Keratinocyte (primary cell): ENCODE measurements at regions not wholly inside any gene's neighbourhood (a gene's known extent, or its start where the extent isn't known, plus 50 kb on each side); places are given as distances from the start of the nearest gene placed in this dataset.

ENCODE experiments used
- DNase-seq: peaks from one replicate; pipeline ENCODE4 v3.0.0-alpha.2; 2011; ENCODE audit warnings: low read depth, missing footprints, low spot score
- FAIRE-seq: peaks from 2 replicates; lab custom pipeline; 2011; peaks lifted over from hg19 to GRCh38; lab: Jason Lieb, UNC
- H2AFZ ChIP-seq: 2 replicates; pipeline ENCODE4 v1.6.0; 2012; ENCODE audit warnings: low read length, control low read depth, inconsistent platforms; ENCODE audit not compliant: control insufficient read depth
- H3K27ac ChIP-seq: 2 replicates; pipeline ENCODE4 v1.5.1; 2011; ENCODE audit warnings: low read length; ENCODE audit not compliant: control insufficient read depth, insufficient read depth
- H3K27me3 ChIP-seq: 3 replicates; pipeline ENCODE4 v1.6.0; 2011; ENCODE audit warnings: low read length; ENCODE audit not compliant: control insufficient read depth, insufficient read depth; ENCODE audit errors: extremely low read depth
- H3K36me3 ChIP-seq, 2 experiments: 2 replicates in 1 of 2; 3 replicates in 1 of 2; pipeline ENCODE4 v1.5.1; 2011; ENCODE audit warnings: low read length in 2 of 2, mild to moderate bottlenecking in 1 of 2; ENCODE audit not compliant: control insufficient read depth in 2 of 2, insufficient read depth in 2 of 2; ENCODE audit errors: extremely low read depth in 1 of 2
- H3K4me1 ChIP-seq: 3 replicates; pipeline ENCODE4 v1.5.1; 2011; ENCODE audit warnings: low read length; ENCODE audit not compliant: control insufficient read depth, insufficient read depth; ENCODE audit errors: extremely low read depth
- H3K4me2 ChIP-seq: 3 replicates; pipeline ENCODE4 v1.6.0; 2011; ENCODE audit warnings: low read depth, low read length; ENCODE audit not compliant: control insufficient read depth, insufficient read depth; ENCODE audit errors: extremely low read depth
- H3K4me3 ChIP-seq, 3 experiments: fragments of 200-600 bp in 1 of 3; sonication (generic) in 1 of 3; 2 replicates in 2 of 3; 3 replicates in 1 of 3; pipeline ENCODE4 v1.5.1; 2011 to 2016; ENCODE audit warnings: low read length in 3 of 3, mild to moderate bottlenecking in 3 of 3, control low read depth in 2 of 3, inconsistent platforms in 1 of 3, low read depth in 1 of 3, mixed read lengths in 1 of 3, mixed run types in 1 of 3, moderate library complexity in 1 of 3; ENCODE audit not compliant: control insufficient read depth in 2 of 3, insufficient read depth in 2 of 3; ENCODE audit errors: extremely low read depth in 1 of 3
- H3K79me2 ChIP-seq: 2 replicates; pipeline ENCODE4 v1.6.0; 2012; ENCODE audit warnings: low read length; ENCODE audit not compliant: control insufficient read depth, insufficient read depth
- H3K9ac ChIP-seq: 3 replicates; pipeline ENCODE4 v1.6.0; 2011; ENCODE audit warnings: low read length; ENCODE audit not compliant: control insufficient read depth, insufficient read depth; ENCODE audit errors: extremely low read depth
- H3K9me1 ChIP-seq: 3 replicates; pipeline ENCODE4 v1.6.0; 2011; ENCODE audit warnings: low read length; ENCODE audit not compliant: control insufficient read depth, insufficient read depth; ENCODE audit errors: extremely low read depth
- H3K9me3 ChIP-seq: 2 replicates; pipeline ENCODE4 v1.5.1; 2012; ENCODE audit warnings: low read depth, low read length; ENCODE audit not compliant: control insufficient read depth
- H4K20me1 ChIP-seq: 3 replicates; pipeline ENCODE4 v1.6.0; 2011; ENCODE audit warnings: low read length; ENCODE audit not compliant: control insufficient read depth, insufficient read depth; ENCODE audit errors: extremely low read depth
- CTCF ChIP-seq, 3 experiments: IDR thresholded peaks in 1 of 3; conservative IDR thresholded peaks in 1 of 3; optimal IDR thresholded peaks in 1 of 3; 2 replicates in 2 of 3; 3 replicates in 1 of 3; pipeline versions ENCODE3 to v1.5.1; 2011; ENCODE audit warnings: low read length in 3 of 3, mild to moderate bottlenecking in 3 of 3, moderate library complexity in 2 of 3, control low read depth in 1 of 3, inconsistent platforms in 1 of 3; ENCODE audit not compliant: insufficient read depth in 2 of 3; ENCODE audit errors: extremely low read depth in 1 of 3
- EZH2 ChIP-seq: IDR thresholded peaks from one replicate; pipeline ENCODE4 v1.6.1; 2012; ENCODE audit warnings: inconsistent platforms, mild to moderate bottlenecking, low read length, moderate library complexity
- dilution Hi-C: fragments of 300-500 bp; cut with MboI; formaldehyde crosslinking; loops from one replicate; pipeline ENCODE4 v1.7.0; 2020; ENCODE audit warnings: low sequenced_read_pairs; ENCODE audit not compliant: extremely low pct_ligation_motif_present

GRCh38 chr5:98489021-98489420, 284.4 kb upstream of the RGMB start:
- FAIRE-seq (no peak), DNase-seq (no peak)

GRCh38 chr5:98490348-98490747, 283.1 kb upstream of the RGMB start:
- no peak overlapping the region for H3K4me2 ChIP-seq
- no peak for FAIRE-seq
- DNase-seq, result no peak
- no peak overlapping the region for H2AFZ ChIP-seq
- no peaks in the 10 kb centered on the region for H3K9me1 ChIP-seq
- no peaks in the 10 kb centered on the region for H3K9me3 ChIP-seq
- H3K79me2 ChIP-seq, result no peaks in the 10 kb centered on the region
- H3K4me3 ChIP-seq, result no peak overlapping the region
- dilution Hi-C loops, result no loop called here
- no peaks in the 10 kb centered on the region for H3K27me3 ChIP-seq
- no peak overlapping the region for H3K9ac ChIP-seq
- no peaks in the 10 kb centered on the region for H3K36me3 ChIP-seq
- TF ChIP-seq CTCF (optimal IDR thresholded peaks at IDR 0.05 in 1 of 3, IDR thresholded peaks at IDR 0.05 in 1 of 3, conservative IDR thresholded peaks at IDR 0.05 in 1 of 3; ENCODE audit: extremely low read depth in 1 of 3, insufficient read depth in 2 of 3, low read length in 3 of 3) (no peak), EZH2 (no peak)
- no peaks in the 10 kb centered on the region for H4K20me1 ChIP-seq
- H3K4me1 ChIP-seq, result peaks cover 6% of the 10 kb centered on the region
- no peak overlapping the region for H3K27ac ChIP-seq

More at GRCh38 chr5:98489021-98489420, 284.4 kb upstream of the RGMB start:
- no peak overlapping the region for H3K4me3 ChIP-seq
- H3K9me3 ChIP-seq, result no peaks in the 10 kb centered on the region
- no peaks in the 10 kb centered on the region for H3K79me2 ChIP-seq
- TF ChIP-seq CTCF (optimal IDR thresholded peaks at IDR 0.05 in 1 of 3, IDR thresholded peaks at IDR 0.05 in 1 of 3, conservative IDR thresholded peaks at IDR 0.05 in 1 of 3; ENCODE audit: extremely low read depth in 1 of 3, insufficient read depth in 2 of 3, low read length in 3 of 3), result no peak
- no peak overlapping the region for H3K9ac ChIP-seq
- no peaks in the 10 kb centered on the region for H3K9me1 ChIP-seq
- peaks cover 6% of the 10 kb centered on the region for H3K4me1 ChIP-seq
- no peaks in the 10 kb centered on the region for H3K36me3 ChIP-seq
- no peaks in the 10 kb centered on the region for H4K20me1 ChIP-seq
- no peaks in the 10 kb centered on the region for H3K27me3 ChIP-seq
- no peak overlapping the region for H2AFZ ChIP-seq
- dilution Hi-C loops, result no loop called here
- no peak overlapping the region for H3K27ac ChIP-seq
- H3K4me2 ChIP-seq, result no peak overlapping the region
